GM19023 (cell line): ENCODE measurements at regions not wholly inside any gene's neighbourhood (a gene's known extent, or its start where the extent isn't known, plus 50 kb on each side); places are given as distances from the start of the nearest gene placed in this dataset.
"Not testable (repeated sequence)": the region's sequence is repeated elsewhere in the genome, so short reads cannot be mapped to it uniquely, and the experiment has no call there.

Experiments
- ATAC-seq: cut with Tn5 transposase; IDR thresholded peaks from one replicate; pipeline ENCODE4 v1.9.1; 2021; ENCODE audit warnings: mild to moderate bottlenecking, moderate library complexity; ENCODE audit not compliant: unreplicated experiment

GRCh38 chr21:39083377-39084008 is 99.8 kb downstream of the PSMG1 start:
- no peak for ATAC-seq

DNA sequence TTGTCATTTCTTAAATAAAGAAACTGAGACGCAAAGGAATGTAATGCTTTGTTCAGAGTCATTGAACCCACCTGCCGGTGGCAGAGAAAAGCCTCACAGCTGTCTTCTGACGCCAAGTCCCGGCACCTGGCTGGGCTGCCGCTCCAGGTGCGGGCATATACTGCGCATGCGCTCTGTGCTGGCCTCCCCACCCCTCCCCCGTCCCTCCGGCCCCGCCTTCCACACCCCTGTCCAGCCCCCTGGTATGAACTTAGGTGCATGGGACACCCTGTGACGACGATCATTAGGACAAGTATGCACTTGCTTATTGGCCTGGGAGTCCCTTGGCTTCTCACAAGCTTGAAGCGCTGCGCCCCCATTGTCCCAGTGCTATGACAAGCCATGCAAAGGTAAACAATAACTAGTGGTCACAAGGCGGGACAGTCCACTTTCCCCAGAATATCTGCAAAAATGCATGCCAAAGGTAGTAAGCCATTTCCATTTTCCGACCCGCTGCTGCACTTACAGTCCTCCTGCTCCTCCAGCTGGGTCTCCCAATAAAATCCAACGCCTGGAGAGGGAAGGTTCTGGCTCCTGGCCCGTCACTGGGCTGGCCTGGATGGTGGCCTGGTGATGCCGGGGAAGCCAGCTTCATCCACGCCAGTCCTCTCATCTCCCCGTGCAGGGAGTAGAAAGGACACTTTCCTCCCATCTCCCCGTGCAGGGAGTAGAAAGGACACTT is 100.4 kb downstream of the PSMG1 start:
- no peak for ATAC-seq

DNA sequence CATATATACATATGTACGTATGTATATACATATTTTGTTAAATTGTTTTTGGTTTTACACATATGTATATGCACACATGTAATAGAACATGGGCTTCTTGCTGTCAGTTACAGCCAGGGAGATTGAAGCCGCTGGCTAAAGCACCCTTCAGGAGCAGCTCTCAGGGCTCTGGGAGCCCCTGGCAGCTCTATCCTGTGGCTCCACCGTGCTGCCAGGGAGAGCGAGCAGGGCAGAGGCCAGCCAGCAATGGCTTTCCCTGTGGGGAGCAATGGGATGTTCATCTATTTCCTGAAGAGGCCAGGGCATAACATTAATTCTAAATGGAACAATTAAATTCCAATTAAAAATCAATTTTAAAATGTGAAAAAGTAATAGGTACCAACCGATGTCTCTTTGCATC is 102.9 kb downstream of the PSMG1 start:
- ATAC-seq: no peak

DNA sequence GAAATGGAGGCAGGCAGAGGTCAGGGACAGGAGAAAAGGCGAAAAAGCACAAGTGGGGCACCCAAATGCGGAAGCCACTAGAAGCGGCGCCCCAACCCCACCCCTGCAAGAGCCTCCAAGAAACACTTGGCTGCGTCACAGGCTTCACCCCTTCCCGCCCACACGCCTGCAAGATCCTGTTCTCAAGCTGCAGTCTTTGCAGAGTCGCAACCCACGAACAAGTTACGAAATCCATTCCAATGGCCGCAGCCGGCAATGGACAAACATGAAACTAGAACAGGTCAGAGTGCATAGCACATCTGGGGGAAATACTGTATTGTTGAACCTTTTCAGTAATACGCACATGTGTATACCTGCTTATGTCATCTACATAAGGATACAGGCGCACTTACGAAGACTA is 103.6 kb downstream of the PSMG1 start:
- ATAC-seq: no peak

- ATAC-seq: no peak
These were observed 104.8 kb downstream of the PSMG1 start for GRCh38 chr21:39078322-39079065.

DNA sequence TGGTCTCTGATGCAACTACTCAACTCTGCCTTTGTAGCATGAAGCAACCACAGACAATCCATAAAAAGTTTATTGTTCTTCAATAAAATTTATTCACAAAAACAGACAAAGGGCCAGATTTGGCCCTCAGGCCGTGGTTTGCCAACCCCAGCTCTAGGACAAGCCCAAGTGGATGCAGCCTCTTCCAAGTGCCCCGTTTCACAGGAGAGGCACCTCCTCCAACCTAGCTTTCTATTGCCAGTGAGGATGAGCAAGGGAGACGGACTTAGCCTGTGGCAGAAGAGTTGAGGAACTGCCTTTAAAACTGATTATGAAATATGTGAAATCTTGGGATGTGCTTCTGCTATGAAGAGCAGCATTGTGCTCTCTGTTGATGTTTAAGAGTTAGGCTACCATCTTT is 105.4 kb downstream of the PSMG1 start:
- no peak for ATAC-seq

- no peak for ATAC-seq
These were observed 108.7 kb downstream of the PSMG1 start for GRCh38 chr21:39074508-39074907.

DNA sequence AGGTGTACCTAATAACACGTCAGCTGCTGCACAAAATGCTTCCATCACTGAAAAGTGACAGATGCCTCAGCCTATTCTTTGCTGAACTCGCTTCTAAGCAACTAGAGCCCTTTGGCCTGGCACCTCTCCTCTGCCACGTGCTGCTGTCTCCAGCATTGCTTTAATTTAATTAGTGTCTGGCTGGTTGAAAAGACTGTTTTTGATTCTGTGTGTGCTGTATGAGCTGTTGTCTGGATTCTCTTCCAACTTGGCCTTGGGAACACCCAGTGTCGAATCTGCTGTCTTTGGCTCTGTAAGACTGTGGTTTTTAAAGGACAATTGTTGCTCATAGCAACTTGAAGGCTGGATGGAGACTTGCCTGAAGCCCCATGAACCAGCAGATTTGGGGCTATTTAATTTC is 109.5 kb downstream of the PSMG1 start:
- no peak for ATAC-seq

DNA sequence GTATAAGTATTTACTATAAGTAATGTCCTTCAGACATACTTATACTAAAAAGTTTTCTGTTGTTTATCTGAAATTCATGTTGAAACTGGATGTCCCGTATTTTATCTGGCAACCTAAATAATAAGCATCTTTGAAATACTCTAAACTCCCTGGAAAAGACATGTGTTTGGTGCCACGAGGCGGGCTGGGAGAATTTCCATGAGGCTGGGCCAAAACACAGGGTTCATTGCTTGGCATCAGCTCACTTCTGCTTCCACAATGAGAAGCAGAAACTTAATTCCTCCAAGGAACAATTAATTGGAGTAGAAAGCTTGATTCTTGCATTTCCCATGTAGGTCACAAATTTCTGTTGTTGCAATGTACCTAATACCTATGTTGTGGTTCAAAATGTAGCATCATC is 110.2 kb downstream of the PSMG1 start:
- ATAC-seq: no peak

GRCh38 chr21:39072468-39072867 is 110.8 kb downstream of the PSMG1 start:
- no peak for ATAC-seq

DNA sequence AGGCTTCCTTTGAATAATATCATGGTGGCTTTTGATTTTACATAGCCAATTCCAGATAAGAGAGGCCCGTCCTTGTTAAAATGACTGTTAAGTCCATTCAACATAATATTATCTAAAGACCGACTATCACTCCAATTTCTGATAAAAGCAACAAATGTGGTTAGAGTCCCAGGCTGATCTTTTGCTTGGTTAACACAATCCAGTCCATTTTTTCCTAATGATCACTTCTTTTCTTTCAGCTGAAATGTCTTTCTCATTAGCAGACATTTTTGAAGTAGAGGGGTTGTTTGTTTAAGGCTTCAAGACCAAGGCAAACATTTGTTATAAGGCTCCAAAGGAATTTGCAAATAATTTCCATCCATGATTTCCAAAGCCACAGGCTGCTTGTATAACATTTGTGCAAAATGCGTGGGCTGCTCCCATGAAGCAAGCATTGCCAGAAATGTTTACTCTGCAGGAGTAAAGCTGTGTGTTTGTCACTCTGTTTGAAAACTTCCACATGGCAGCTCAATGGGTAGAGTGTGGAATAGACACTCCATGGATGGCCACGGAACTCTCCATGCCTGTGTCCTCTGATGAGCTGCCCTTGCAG is 111.5 kb downstream of the PSMG1 start:
- no peak for ATAC-seq

DNA sequence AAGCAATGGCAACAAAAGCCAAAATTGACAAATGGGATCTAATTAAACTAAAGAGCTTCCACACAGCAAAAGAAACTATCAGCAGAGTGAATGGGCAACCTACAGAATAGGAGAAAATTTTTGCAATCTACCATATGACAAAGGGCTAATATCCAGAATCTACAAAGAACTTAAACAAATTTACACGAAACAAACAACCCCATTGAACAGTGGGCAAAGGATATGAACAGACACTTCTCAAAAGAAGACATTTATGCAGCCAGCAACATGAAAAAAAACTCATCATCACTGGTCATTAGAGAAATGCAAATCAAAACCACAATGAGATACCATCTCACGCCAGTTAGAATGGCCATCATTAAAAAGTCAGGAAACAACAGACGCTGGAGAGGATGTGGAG is 113.4 kb downstream of the PSMG1 start:
- not testable (repeated sequence) for ATAC-seq

DNA sequence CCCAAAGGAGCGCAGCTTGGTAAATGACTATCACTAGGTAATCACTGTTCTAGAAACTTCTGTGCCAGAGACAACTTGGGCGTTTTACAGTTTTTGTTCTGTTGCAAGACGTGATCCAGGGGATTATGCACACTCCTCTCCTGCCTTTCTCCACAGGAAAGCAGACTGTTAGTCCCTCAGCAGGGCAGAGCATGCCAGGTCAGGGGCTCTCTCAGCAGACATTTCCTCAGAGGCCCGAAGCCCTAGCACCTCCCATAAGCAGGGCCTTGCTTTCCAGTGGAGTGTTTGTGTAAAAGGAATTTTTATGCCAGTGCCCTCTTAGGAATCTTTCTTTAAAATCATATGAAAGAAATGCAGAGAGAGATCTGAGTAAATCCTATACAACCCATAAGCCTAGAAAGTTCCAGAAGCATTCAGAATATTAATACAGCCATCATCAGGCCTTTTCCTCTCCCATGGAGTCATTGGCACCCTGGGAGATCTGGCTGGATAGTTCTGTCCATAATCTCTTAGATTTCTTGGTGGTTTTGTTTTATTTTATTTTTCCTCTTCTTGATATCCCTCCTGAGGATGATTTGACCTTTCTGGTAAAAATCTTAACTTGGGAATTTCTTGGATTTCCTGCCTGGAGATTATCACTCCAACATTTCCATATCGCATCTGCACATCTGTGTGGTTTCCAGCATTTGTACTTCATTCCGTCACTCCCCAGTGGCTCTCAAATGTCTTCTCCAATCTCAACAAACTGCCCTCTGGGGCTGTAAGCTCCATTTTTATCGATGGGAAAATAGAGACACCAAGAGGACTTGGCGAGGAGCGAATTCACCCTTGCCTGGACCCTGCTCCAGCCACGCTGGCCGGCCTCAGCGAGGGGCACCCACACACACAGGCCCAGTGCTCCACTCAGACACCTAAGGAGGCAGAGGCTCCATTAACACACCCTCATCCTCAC is 116.1 kb downstream of the PSMG1 start:
- ATAC-seq: no peak

GRCh38 chr21:39065917-39066316 is 117.3 kb downstream of the PSMG1 start:
- ATAC-seq: no peak

- no peak for ATAC-seq
These were observed 118.8 kb downstream of the PSMG1 start for GRCh38 chr21:39064325-39065012.

GRCh38 chr21:39063517-39063916 is 119.7 kb downstream of the PSMG1 start:
- ATAC-seq: no peak

DNA sequence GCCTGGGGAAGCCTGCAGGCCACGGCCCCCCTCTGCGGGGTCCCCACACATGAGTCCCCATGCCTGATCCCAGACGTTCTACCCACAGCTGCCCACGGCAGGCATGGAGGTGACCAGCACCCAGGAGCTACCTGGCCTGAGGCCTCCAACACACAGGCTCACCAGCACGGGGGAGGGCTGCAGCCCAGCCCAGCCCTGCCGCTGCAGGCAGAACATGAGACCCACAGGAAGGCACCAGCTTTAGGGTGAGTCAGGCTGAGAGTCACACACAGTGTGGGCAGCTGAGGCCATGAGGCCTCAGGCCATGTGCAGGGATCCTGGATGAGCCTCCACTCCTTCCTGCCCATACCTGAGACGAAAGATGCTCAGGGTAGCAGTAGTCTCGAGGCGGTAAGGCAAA is 121.1 kb downstream of the PSMG1 start:
- no peak for ATAC-seq

DNA sequence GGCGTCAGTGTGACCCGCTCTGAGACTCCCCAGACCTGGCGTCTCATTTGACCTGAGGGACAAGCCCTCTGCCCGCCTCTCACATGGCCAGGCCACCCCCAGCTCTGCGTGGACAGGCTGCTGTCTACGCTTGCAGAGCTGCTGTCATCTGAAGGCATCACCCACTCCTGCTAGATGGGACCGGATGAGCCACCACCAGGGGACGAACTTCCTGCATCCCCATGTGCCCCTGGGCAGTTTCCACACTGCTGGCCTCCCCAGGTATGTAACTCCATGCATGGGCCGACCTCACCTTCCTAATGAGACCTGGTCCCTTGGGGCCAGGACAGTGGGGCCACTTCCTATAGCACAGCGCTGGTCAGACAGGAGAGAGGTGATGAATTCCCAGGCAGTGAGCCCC is 121.5 kb downstream of the PSMG1 start:
- ATAC-seq: no peak

DNA sequence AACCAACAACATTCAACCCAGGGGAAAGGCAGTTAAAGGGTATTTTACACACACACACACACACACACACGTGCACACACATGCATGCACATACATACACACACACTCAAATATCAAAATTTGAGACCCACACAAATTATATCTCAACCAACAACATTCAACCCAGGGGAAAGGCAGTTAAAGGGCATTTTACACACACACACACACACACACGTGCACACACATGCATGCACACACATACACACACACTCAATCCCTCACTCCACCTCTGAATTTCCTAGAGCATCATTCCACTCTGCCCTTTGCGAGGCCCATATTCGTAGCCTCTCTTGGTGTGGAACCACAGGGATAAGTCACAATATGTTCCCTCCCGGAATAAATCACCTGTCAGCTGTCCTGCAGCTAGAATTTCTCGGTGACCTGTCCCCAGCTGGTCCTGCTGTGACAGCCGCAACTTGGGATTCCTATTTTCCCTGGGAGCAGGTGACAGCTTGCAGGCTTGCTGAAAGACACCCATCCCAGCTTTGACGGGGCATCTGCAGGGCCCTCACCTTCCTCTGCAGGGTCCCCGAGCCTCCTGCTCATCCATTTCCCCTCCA is 122.7 kb downstream of the PSMG1 start:
- ATAC-seq: no peak

- no peak for ATAC-seq
These were observed 126.1 kb downstream of the PSMG1 start for GRCh38 chr21:39057121-39057520.
